ENCODE measurements at regions not wholly inside any gene's neighbourhood (a gene's known extent, or its start where the extent isn't known, plus 50 kb on each side); places are given as distances from the start of the nearest gene placed in this dataset.

- TF ChIP-seq CTCF (IDR thresholded peaks at IDR 0.05; ENCODE audit: low read depth, low read length, poor library complexity, severe bottlenecking): no peak
- no peak for TF ChIP-seq EZH2phosphoT487 (IDR thresholded peaks at IDR 0.05; ENCODE audit: borderline replicate concordance, low read length)
Observed at GRCh38 chr5:136666970-136667620, 301.8 kb upstream of the TRPC7 start.

Measured in DOHH2 (cell line).